K562 (cell line): ENCODE measurements at regions not wholly inside any gene's neighbourhood (a gene's known extent, or its start where the extent isn't known, plus 50 kb on each side); places are given as distances from the start of the nearest gene placed in this dataset.

ENCODE experiments used
- ATAC-seq: fragments of 200-7000 bp; cut with Tn5 transposase; 3 replicates; pipeline ENCODE4 v1.9.1; 2020; ENCODE audit warnings: moderate library complexity
- BruUV-seq: library from RNA; stranded (reverse); fragments of 400-500 nt; replicated peaks from 2 replicates; lab custom pipeline; 2021; lab: Mats Ljungman, UMichigan
- CTCF ChIA-PET: fragments of 300-600 bp; formaldehyde crosslinking; extraction: SDS; loops from one replicate; lab custom pipeline; 2021; ENCODE audit warnings: low intra/inter-chr PET ratio; lab: Yijun Ruan, JAX
- POLR2A ChIA-PET: fragments of 300-600, 350-650 bp; sonication (Branson Sonifier 250); formaldehyde crosslinking; extraction: SDS; loops from one replicate; lab custom pipeline; 2021; ENCODE audit warnings: antibody characterized with exemption, inconsistent platforms; lab: Yijun Ruan, JAX
- DNase-seq, 4 experiments: peaks; one replicate each; pipeline versions ENCODE4 v3.0.0 to v3.0.0-alpha.2; 2011 to 2018; ENCODE audit warnings: low spot score in 3 of 4, mixed read lengths in 3 of 4; ENCODE audit errors: extremely low read depth in 1 of 4
- FAIRE-seq: peaks from 2 replicates; lab custom pipeline; 2011; peaks lifted over from hg19 to GRCh38; lab: Jason Lieb, UNC
- H2AFZ ChIP-seq: 2 replicates; pipeline ENCODE4 v1.6.0; 2011; ENCODE audit warnings: low read depth, low read length, control low read depth, inconsistent platforms
- H3K27ac ChIP-seq: fragments of 200-600 bp; 3 replicates; pipeline ENCODE4 v1.8.0; 2011; ENCODE audit warnings: low read depth, mild to moderate bottlenecking, control low read depth, inconsistent platforms, low read length, moderate library complexity, mixed read lengths; ENCODE audit errors: extremely low read depth
- H3K27me3 ChIP-seq, 2 experiments: fragments of 300-600 bp in 1 of 2; 2 replicates in 1 of 2; 3 replicates in 1 of 2; pipeline versions ENCODE4 v1.6.0 to v1.8.0; 2011; ENCODE audit warnings: inconsistent platforms in 2 of 2, low read length in 2 of 2, mild to moderate bottlenecking in 1 of 2, mixed read lengths in 1 of 2, moderate library complexity in 1 of 2; ENCODE audit not compliant: control insufficient read depth in 2 of 2, insufficient read depth in 2 of 2
- H3K36me3 ChIP-seq: fragments of 300-600 bp; 3 replicates; pipeline ENCODE4 v1.8.0; 2011; ENCODE audit warnings: mild to moderate bottlenecking, low read length, inconsistent platforms; ENCODE audit not compliant: control insufficient read depth, insufficient read depth
- H3K4me1 ChIP-seq, 2 experiments: fragments of 200-600 bp in 1 of 2; replicated peaks in 1 of 2; 2 replicates in 1 of 2; 3 replicates in 1 of 2; pipeline versions ENCODE4 v1.5.1 to v1.8.0; 2011; ENCODE audit warnings: inconsistent platforms in 2 of 2, low read length in 2 of 2, mild to moderate bottlenecking in 1 of 2, mixed read lengths in 1 of 2, moderate library complexity in 1 of 2; ENCODE audit not compliant: control insufficient read depth in 2 of 2, insufficient read depth in 2 of 2
- H3K4me2 ChIP-seq: 2 replicates; pipeline ENCODE4 v1.6.1; 2011; ENCODE audit warnings: low read length, control low read depth, inconsistent platforms, mixed read lengths; ENCODE audit not compliant: insufficient read depth
- H3K4me3 ChIP-seq: fragments of 200-600 bp; sonication (generic), shearing (Covaris generic); 2 replicates; pipeline ENCODE4 v1.5.1; 2016; ENCODE audit warnings: control low read depth, inconsistent platforms
- H3K79me2 ChIP-seq: fragments of 200-600 bp; 3 replicates; pipeline ENCODE4 v1.8.0; 2011; ENCODE audit warnings: low read length, inconsistent platforms; ENCODE audit not compliant: control insufficient read depth, insufficient read depth
- H3K9ac ChIP-seq, 2 experiments: 2 replicates each; pipeline versions ENCODE4 v1.6.0 to v1.6.1; 2011; ENCODE audit warnings: low read depth in 2 of 2, low read length in 2 of 2, control low read depth in 1 of 2, inconsistent platforms in 1 of 2, mild to moderate bottlenecking in 1 of 2, mixed read lengths in 1 of 2; ENCODE audit not compliant: insufficient read depth in 1 of 2
- H3K9me1 ChIP-seq: one replicate; pipeline ENCODE4 v1.6.0; 2011; ENCODE audit warnings: inconsistent platforms, mild to moderate bottlenecking, low read length, moderate library complexity; ENCODE audit not compliant: control insufficient read depth, insufficient read depth
- H3K9me3 ChIP-seq: replicated peaks from 2 replicates; pipeline ENCODE4 v1.5.1; 2011; ENCODE audit warnings: low read depth, low read length, inconsistent platforms; ENCODE audit not compliant: control insufficient read depth, insufficient read depth
- H4K20me1 ChIP-seq: replicated peaks from 2 replicates; pipeline ENCODE4 v1.6.1; 2011; ENCODE audit warnings: low read length, inconsistent platforms, mixed read lengths; ENCODE audit not compliant: control insufficient read depth, insufficient read depth
- BDP1 ChIP-seq: IDR thresholded peaks from 3 replicates; pipeline ENCODE4 v1.6.1; 2011; ENCODE audit not compliant: insufficient read length, insufficient read depth
- CBX8 ChIP-seq: fragments of 200-600 bp; sonication (generic); IDR thresholded peaks from 2 replicates; pipeline ENCODE4 v1.6.1; 2012; ENCODE audit warnings: borderline replicate concordance, mixed run types, low read depth, mild to moderate bottlenecking, moderate library complexity, mixed read lengths, low read length, control low read depth, inconsistent platforms; ENCODE audit not compliant: poor library complexity, severe bottlenecking; ENCODE audit errors: extremely low read depth
- DACH1 ChIP-seq: fragments of 450-650 bp; IDR thresholded peaks from 2 replicates; pipeline ENCODE4 v1.6.1; 2018; ENCODE audit not compliant: partially characterized antibody
- MTF1 ChIP-seq: fragments of 250-450 bp; sonication (Bioruptor Pico); IDR thresholded peaks from 2 replicates; pipeline ENCODE4 v1.9.0; 2021; ENCODE audit warnings: moderate library complexity, mild to moderate bottlenecking, inconsistent platforms, borderline replicate concordance
- MXD1 ChIP-seq: fragments of 250-450 bp; sonication (Bioruptor Pico); IDR thresholded peaks from 2 replicates; pipeline ENCODE4 v1.8.0; 2021; ENCODE audit warnings: borderline replicate concordance, mild to moderate bottlenecking, moderate library complexity; ENCODE audit not compliant: poor library complexity, severe bottlenecking
- NFRKB ChIP-seq: fragments of 450-650 bp; IDR thresholded peaks from 2 replicates; pipeline ENCODE4 v1.6.1; 2016; ENCODE audit warnings: low read depth
- NR2F6 ChIP-seq: fragments of 450-650 bp; formaldehyde crosslinking; IDR thresholded peaks from 2 replicates; pipeline ENCODE4 v1.4.0; 2020; ENCODE audit warnings: mild to moderate bottlenecking
- POLR2G ChIP-seq: fragments of 200-400 bp; formaldehyde crosslinking; IDR thresholded peaks from 2 replicates; pipeline ENCODE4 v1.6.1; 2017; ENCODE audit warnings: low read depth, mild to moderate bottlenecking, antibody characterized with exemption, low read length, moderate library complexity
- SMAD1 ChIP-seq: fragments of 150-350 bp; IDR thresholded peaks from 2 replicates; pipeline ENCODE4 v1.6.1; 2014; ENCODE audit warnings: low read length, low read depth; ENCODE audit not compliant: partially characterized antibody
- SMAD2 ChIP-seq: fragments of 150-350 bp; IDR thresholded peaks from 2 replicates; pipeline ENCODE4 v1.6.1; 2014; ENCODE audit warnings: low read depth, mild to moderate bottlenecking, low read length
- SNAPC5 ChIP-seq: fragments of 250-450 bp; sonication (Bioruptor Pico); IDR thresholded peaks from 2 replicates; pipeline ENCODE4 v1.8.0; 2021; ENCODE audit warnings: moderate library complexity, mild to moderate bottlenecking, inconsistent platforms
- TAF15 ChIP-seq: fragments of 200-400 bp; formaldehyde crosslinking; IDR thresholded peaks from 2 replicates; pipeline ENCODE4 v1.6.1; 2017; ENCODE audit warnings: mild to moderate bottlenecking, low read depth, low read length, moderate library complexity
- ZNF165 ChIP-seq: fragments of 250-450 bp; sonication (Bioruptor Pico); IDR thresholded peaks from 2 replicates; pipeline ENCODE4 v1.4.0; 2020; ENCODE audit warnings: borderline replicate concordance
- WGBS: fragments of 100-300 bp; shearing (Covaris generic); methylation state at CpG from one replicate; pipeline ENCODE4 v1.1.6; 2016; ENCODE audit warnings: low coverage, mixed read lengths; ENCODE audit not compliant: insufficient coverage; ENCODE audit errors: missing lambda C conversion rate; 5-methylcytosine and 5-hydroxymethylcytosine counted together
- in situ Hi-C: fragments of 300-500 bp; cut with MboI; formaldehyde crosslinking; loops from 4 replicates; pipeline ENCODE4 v1.15.0; 2018; ENCODE audit warnings: inconsistent platforms, mixed read lengths
- intact Hi-C: fragments of 100-400 bp; cut with micrococcal nuclease; formaldehyde crosslinking; loops from 2 replicates; pipeline ENCODE4 v1.14.2; 2022

DNA sequence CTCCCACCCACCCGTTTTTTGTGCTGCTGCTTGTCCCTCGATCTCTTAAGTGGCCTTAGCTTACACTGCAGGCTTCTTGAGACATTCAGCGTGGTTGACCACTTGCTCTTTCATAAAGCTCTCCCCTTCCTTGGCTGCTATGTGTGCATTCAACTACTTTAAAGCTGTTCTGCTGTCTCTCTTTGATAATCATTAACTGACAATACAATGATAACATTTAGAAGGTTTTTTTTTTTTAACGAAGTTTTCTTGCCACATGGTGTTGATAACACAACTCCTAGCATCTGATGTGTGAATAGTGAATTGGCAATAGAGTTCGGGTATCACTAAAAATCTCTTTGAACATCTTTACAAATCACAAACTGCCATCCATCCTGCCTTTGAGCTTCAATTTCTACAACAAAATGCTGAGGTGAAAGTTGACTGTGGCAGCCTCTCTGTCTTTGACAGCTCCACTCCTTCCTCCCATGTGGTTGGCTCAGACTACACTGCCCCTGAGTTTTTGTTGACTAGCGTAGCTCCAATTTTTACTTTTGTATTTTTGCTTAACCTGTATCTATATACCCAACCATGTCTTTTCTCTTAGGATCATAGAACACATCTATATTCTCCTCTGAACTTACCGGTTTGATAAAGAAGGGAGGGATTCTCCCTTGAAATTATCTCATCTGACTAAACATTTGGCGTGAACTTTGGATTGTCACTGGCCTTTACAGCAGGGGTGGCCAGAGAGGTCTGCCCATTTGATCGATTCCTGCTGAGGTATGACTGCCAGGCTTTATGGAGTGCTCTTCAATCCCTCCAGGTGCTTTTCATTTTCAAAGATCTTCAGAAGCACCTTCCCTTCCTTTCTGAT lies 409.4 kb upstream of the CD180 start:
- Histone ChIP-seq H4K20me1 (no peaks in the 10 kb centered on the region), H3K9ac (no peak overlapping the region), H3K27ac (no peak overlapping the region), H3K4me3 (no peak overlapping the region), H3K9me3 (no peaks in the 10 kb centered on the region), H3K4me1 (no peaks in the 10 kb centered on the region), H3K27me3 (no peaks in the 10 kb centered on the region), H3K4me2 (no peak overlapping the region), H3K36me3 (no peaks in the 10 kb centered on the region), H3K9me1 (no peaks in the 10 kb centered on the region), H3K79me2 (no peaks in the 10 kb centered on the region), H2AFZ (no peak overlapping the region)
- no peak for ATAC-seq
- FAIRE-seq: no peak
- DNase-seq: no peak
- in situ Hi-C loops: no loop called here
- TF ChIP-seq ZNF165 (CRISPR knock-in tag): no peak
- TF ChIP-seq NR2F6: no peak
- TF ChIP-seq POLR2G: no peak
- TF ChIP-seq TAF15: no peak
- TF ChIP-seq SMAD1: no peak
- TF ChIP-seq DACH1: no peak
- TF ChIP-seq CBX8: no peak
- TF ChIP-seq NFRKB: no peak
- no peak for TF ChIP-seq MXD1
- TF ChIP-seq SMAD2: no peak
- TF ChIP-seq BDP1: no peak
- TF ChIP-seq SNAPC5: no peak
- no peak for TF ChIP-seq MTF1
- POLR2A ChIA-PET: interaction anchor here (0.5 kb wide), 1 partner anchor 1356 kb away, joined by 3 read pairs; no protein-coding TSS in a partner anchor
- CTCF ChIA-PET: no interaction called here
- intact Hi-C loops: no loop called here
- BruUV-seq: no TSS peak
- 0% methylated on average over 9 of the region's 9 CpGs for WGBS
